GM21526 (cell line): ENCODE measurements at regions not wholly inside any gene's neighbourhood (a gene's known extent, or its start where the extent isn't known, plus 50 kb on each side); places are given as distances from the start of the nearest gene placed in this dataset.

Experiments
- ATAC-seq: cut with Tn5 transposase; IDR thresholded peaks from one replicate; pipeline ENCODE4 v1.9.1; 2021; ENCODE audit warnings: moderate library complexity; ENCODE audit not compliant: unreplicated experiment, low FRiP score

DNA sequence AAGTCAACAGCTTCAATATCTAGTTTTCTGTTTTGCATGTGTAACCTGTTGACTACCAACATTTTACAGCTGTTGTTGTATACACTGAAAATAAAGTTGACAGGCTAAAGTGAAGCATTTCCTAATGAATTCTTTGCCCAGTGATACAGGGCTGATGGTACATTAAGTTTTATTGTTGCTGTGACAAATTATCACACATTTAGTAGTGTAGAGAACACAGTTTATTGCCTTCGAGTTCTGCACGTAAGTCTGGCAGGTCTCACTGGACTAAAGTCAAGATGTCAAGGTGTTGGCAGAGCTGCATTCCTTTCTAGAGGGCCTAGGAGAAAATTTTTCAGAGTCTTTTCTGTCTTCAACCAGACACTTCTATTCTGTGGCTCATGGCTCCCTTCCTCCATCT, 184.2 kb downstream of the SLITRK6 start:
- no peak for ATAC-seq

DNA sequence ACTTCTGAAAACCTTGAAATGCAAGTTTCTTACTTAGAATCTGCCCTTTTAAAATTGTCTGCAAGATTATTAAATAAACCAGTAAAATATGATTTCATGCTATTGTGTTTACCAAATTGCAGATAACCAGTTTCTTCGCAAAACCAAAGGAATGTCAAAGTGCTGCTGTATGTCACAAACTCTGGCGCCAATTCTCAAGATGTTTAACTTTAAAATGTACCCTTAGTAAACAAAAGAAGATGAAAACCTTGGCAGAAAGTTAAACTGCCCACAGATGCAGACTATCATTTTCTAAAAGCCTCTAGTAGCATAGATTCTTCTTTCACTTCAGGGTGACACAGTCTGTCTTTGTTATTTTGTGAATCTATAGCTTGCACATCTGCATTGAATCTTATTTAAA, 189.2 kb downstream of the SLITRK6 start:
- ATAC-seq: no peak

DNA sequence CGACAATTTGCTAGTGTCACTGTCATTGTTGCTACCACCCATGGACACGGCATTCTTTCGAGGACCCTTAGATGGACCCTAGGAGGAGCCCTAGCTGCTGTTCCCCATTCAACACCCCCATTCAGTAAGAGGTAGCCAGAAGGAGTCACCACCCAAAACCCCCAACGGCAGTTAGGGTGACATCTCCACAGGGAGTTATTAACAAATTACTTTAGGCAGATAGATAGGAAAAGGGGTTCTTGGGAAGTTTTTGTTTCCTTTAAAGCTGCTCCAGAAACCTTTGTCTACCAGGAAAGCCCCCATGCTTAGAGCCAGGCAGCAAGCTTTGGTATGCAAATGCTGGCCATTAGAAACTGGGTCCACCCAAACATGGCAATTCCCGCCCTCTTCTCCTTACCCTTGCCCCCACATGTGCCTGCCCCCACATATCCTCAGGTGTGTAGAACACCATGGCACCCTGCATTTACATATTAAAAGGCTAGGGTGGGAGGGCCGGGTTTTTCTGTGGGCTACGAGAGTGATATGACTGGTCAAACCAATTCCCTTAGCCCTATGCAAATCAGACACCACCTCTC, 190.9 kb downstream of the SLITRK6 start:
- no peak for ATAC-seq

DNA sequence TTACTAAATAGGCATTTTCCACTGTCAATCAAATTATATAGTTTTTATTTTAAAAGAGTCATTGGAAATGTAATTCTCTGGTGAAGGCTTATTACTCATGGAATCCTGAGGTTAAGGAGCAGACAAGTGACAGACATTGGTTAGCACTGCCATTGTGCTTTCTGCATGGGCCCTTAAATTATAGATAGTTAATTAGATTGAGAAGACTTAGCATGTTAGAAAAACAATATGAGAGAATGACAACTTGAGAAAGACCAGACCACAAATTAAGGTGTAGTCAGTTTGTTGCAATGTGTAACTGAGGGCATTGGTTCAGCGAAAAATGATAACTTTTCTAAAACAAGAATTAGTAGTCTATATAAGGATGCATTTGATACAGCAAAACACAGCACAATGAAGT, 195.5 kb downstream of the SLITRK6 start:
- ATAC-seq: no peak

DNA sequence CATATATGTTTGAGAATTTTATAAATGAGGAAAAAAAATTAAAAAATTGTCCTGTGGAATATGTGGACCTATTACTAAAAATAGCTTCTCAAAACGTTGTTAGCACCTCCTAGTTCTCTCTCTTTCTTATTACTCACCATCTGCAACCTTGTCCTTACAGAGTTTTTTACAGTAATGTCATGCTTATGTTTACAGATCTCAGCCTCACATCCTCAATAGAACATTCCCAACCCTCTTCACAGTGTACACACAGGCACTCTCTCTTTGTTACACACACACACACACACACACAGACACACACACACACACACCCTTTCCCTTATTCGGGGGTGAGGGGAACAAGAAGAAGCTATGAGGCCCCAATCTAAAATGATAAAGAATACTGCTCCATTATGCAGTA, 197.7 kb downstream of the SLITRK6 start:
- ATAC-seq: no peak

DNA sequence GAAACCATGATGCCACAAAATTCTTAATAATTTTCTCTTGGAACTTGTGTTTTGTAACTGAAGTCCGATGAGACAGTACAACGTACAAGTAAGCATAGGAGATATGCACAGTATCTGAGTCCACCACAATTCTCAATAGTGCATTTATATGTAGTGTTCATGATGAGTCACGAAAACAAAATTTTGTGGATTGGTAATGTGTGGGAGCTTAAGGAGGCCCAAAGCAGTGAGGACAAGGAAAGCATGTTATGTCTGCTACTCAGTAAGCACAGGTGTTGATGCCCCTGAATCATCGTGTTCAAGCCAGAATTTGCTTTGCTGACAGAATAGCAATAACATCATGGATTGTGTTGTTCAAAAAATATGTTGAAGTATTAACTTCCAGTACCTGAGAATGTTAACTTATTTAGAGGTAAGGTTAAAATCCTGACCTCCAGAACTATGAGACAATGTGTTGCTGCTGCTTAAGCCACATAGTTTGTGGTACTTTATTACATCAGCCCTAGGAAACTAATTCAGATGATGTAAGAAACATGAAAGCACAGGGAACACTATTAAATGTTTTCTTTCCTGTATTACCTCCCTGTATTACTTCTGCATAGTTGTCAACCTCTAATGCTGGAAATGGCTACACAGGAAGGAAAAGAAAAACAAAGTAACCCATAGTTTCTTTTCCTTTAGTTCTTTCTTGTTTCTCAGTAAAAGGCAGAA, 201.3 kb downstream of the SLITRK6 start:
- no peak for ATAC-seq

DNA sequence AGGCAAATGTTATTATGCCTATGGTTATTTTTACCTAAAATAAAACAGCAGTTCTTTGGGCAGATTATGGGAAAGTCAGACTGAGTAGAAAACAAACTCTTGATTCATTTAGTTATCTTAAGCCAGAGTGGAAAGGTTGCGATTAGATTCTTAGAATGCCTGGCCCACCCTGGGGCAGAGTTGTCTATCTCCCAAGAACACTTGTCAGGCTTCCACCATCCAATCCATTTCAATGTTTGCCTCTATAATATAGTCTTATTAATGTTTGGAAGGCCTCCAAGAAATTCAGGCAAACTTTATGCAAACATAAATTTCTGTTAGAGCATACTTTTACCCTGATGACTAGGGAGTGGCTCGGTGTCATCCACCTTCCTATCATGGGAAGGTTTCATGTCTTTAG, 207.0 kb downstream of the SLITRK6 start:
- ATAC-seq: no peak

DNA sequence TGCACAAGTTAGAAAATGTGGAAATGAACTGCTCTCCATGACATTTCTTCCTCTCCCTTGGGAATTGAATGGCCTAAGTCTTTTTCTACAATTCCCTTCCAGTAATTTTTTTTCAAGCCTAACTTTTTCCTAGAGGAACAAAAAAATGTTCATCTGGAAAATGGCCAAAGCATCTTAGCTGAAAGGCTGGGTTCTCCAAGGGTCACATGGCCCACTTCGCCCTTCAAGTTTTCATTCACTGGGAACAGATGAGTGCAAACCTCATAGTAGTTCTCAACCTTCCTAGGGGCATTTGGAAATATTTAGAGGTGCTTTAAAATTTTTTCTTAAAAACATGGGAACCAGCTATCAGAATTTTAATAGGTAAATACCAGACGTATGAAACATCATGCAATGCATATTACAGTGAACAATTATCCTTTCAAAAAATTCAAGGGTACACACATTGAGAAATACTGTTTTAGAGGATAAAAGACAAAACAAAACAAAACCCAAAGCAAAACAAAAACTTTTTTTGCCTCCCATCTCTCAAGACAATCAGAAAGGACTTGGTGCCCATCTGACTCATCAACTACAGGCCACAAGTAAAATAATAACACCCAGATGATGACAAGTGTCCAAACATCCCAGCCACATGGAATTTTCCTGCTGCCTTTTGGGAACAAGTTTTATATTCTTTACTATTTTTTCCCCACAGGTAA, 208.8 kb downstream of the SLITRK6 start:
- no peak for ATAC-seq

DNA sequence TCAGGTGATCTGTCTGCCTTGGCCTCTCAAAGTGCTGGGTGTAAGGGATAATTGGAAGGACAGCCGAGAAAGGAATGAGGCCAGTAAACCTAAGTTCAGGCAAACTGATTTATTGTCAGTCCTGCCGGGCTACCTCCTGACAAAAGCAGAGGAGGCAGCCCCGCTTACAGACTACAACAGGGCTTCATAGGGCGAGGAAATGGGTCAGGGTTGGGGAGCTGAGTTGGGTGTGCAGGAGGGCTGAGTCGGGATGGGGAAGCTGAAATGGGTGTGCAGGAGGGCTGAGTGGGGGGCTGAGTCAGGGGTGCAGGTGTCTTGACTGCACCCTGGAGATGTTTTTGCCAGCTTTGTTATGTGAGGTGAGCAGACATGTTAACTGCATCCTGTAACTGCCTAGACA, 210.2 kb downstream of the SLITRK6 start:
- ATAC-seq: no peak

DNA sequence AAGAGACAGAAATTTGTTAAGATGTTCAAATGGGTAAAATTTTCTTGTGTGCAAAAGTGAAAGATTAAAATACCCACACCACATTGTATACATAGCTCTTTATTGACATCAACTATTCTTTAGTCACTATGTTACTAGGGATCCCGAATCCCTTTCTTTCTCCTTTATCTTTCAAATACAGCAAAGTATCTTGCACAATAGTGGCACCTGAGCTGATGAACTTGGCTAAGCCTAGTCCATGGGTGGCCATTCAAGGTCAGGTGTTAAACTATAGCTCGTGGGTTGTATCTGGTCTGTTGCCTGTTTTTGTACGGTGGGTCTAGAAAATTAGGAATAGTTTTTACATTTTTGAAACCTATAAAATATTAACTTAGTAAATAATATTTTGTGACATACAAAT, 210.9 kb downstream of the SLITRK6 start:
- no peak for ATAC-seq

DNA sequence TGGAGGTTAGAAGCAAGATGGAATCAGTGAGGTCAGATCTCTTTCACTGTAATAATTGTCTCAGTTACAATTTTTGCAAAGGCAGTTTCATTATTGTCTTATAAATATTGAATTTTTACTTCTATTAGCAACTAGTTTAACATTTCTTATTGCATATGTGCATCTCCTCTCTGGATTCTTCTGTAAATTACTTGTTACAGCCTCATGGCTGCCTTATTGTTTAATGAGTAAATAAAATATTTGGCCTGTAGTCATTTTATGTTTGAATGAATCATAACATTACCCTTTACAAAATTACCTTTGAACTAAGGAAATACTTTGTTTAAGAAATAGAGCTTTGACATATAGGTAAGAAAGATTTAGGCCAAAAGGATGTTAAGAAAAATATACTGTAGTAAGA, 212.4 kb downstream of the SLITRK6 start:
- ATAC-seq: no peak

DNA sequence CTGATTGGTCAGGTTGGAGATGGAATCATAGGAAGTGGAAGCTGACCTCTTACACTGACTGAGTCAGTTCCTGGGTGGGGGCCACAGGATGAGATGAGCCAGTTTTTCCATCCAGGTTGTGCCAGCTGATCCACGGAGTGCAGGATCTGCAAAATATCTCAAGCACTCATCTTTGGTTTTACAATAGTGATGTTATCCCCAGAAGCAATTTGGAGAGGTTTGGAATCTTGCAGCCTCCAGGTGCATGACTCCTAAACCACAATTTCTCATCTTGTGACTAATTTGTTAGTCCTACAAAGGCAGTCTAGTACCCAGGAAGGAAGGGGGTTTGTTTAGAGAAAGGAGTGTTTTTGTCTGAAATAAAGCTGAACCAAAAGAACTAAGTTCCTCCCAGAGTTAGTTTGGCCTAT, 212.8 kb downstream of the SLITRK6 start:
- no peak for ATAC-seq

DNA sequence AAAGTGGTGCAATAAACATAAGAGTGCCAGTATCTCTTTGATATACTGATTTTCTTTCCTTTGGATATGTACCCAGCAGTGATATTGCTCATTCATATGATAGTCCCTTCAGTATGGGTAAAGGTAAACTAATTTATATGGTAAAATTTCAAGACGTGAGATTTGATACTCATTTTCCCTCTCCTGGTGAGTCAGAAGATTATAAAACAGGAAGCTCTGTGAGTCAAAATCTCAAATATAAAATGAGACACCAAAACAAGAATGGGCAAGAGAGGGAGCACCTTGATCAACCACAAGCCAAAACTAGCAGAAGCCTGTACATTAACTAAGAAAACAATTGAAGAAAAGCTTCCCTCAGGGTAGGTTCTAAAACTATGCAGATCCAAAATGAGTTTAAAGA, 216.3 kb downstream of the SLITRK6 start:
- ATAC-seq: no peak

DNA sequence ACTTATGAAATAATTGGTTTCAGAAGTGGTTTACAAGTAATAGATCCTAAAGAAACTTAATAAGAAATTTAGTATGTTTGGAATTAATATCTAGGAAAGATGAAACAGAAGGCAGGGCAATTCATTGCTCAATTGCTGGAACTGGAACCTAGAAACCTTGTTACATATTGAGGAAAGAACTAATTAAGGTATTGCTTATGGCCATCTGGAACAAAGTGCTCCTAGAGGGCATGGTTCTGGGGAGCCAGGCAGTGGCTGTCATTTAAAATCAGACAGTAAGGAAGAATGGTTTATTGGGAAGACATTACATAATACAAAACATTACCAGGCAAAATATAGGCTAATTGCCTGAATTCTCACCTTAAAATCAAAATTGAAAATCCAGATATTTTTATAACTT, 224.1 kb downstream of the SLITRK6 start:
- no peak for ATAC-seq

DNA sequence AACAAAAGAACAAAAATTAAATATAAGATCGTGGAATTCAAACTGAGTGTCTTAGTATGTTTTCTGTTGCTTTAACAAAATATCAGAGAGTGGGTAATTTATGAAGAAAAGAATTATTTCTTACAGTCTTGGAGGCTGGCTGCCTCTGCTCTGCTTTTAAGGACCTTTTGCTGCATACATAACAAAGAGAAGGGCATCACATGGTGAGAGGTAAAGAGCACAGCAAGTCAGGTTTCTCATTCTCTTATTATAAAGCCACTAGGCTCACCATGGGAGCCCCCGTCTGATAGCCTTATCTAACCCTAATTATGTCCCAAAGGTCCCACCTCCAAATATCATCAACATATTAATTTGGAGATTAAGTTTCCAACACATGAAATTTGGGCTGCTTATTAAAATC, 231.3 kb downstream of the SLITRK6 start:
- no peak for ATAC-seq

DNA sequence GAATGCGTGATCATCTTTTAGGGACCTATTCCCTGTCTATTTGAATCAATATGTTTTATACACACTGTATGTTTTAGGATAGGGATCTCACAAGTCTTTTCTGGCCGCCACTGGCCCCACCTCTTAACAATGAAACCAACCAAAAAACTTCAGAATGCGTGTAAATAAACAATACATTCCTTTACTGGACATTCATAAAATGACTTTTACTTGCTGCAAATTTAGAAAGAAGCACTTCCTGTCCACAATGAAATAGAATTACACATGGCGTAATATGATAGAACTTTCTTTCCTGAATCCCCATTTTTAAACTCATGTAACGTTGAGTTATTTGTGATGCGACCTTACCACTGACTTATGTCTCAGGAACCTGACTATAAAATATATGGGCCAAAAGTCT, 233.6 kb downstream of the SLITRK6 start:
- ATAC-seq: no peak

DNA sequence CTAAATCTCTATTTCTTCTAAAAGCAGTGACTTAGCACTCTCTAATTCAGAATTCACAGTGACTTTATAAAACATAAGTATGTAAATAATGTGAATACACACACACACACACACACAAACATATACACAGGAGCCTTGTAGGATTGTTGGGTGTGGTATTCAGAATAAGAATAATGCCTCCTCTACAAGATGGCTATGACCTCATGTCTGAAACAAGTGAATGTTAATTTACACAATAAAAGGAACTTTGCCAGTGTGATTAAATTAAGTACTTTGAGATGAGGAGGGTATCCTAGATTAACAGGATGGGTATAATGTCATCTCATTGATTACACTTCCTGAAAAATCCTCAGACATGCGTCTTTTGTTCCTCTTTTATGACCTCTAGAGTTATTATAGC, 234.6 kb downstream of the SLITRK6 start:
- ATAC-seq: no peak

DNA sequence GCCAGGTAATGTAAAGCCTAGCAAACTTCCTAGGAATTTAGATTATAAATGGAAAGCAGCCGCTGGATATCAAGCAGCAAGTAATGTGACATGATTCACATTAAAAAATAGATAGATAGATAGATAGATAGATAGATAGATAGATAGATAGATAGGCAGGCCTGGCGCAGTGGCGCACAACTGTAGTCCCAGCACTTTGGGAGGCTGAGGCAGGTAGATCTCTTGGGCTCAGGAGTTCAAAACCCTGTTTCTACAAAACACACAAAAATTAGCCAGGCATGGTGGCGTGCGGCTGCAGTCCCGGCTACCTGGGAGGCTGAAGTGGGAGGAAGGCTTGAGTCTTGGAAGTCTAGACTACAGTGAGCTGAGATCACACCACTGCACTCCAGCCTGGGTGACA, 236.9 kb downstream of the SLITRK6 start:
- ATAC-seq: no peak

DNA sequence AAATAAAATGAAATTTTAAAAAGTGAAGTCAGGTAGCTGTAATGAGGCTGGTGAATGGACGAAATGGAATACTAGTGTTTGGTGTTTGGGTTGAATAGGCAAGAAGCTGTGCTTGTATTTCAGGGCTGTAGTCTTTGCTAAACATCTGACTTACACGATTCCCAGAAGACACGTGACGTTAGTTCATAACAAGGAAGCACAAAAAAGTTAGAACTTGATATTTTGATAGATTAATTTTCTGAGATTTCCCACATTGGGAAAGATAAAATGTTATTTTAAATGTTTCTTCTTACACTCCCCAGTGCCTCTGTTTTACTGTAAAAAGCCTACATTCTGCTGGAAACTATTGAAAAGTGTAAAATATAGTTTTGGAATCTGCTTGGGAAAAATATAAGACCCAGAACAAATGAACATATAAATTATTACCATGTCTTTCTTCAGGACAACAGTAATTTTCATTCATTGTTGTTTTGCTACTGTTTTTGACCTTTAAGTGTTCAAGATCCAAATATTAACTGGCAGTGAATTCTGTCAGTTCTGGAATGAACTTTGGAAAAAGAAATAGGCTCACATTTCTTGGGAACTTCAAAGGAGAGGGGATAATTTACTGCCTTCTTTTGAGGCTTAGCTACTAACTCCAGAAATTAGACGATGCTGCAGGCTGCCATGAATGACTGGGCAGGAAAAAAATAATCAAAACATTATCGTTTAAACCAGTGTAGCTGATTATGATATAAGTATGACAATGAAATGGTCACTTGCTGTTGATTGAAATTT, 241.3 kb downstream of the SLITRK6 start:
- ATAC-seq: no peak

DNA sequence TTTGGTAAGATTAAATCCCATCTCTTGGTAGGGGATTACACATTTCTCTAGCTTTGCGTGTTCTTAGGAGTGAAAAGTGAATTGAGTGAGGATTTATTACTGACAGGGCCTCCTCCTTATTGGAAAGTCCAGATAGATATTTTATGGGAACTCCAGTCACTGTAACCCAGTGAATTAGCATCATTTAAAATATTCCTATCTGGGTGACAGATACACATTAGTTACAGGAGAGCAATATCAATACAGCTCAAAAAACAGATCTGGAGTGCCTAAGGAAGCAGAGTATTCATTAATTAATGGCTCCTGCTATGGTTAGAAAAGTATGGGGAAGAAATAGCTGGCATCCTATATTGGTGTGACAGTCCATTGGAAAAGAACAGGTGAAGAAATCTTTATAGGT, 248.2 kb downstream of the SLITRK6 start:
- ATAC-seq: no peak

DNA sequence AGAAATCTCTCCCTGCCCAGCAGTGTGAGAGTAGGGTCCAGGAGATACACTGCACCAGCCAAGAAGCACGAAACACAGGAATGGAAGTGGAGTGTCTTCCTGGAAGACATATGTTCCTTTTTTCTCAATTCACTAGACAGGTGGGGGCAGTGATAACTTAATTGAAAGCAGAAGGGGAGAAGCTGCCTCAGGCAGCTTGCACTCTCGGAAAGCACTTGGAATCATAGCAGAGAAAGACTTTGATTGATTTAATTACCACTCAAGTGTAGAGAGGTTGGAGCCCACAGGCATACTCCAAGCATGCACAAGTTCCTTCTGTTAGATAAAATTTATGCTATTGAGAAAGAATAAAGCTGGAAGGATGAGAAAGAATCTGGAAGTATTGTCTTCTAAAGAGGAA, 249.4 kb downstream of the SLITRK6 start:
- ATAC-seq: no peak
